ENCODE measurements at regions not wholly inside any gene's neighbourhood (a gene's known extent, or its start where the extent isn't known, plus 50 kb on each side); places are given as distances from the start of the nearest gene placed in this dataset.
A peak's percentile ranks its signal among the peaks of the same experiment; 100 is the strongest.

- no TSS peak for BruUV-seq (replicated peaks)
- SMC1A ChIA-PET (ENCODE audit: uncharacterized antibody, unreplicated experiment) = interaction anchor here (0.9 to 5.7 kb wide), 12 partner anchors 8 to 126 kb away, joined by 3 to 83 read pairs (median 4); no protein-coding TSS in a partner anchor
- DNase-seq (ENCODE audit: low read depth, low spot score) (no peak), FAIRE-seq (no peak), ATAC-seq (no peak)
- peak overlapping the region; percentile 8; the same call in 1 of the 2 replicates for H3K4me2 ChIP-seq (ENCODE audit: control insufficient read depth, insufficient read depth)
- TF ChIP-seq ZBTB4 (CRISPR knock-in tag; IDR thresholded peaks at IDR 0.05) (no peak), CREB1 (IDR thresholded peaks at IDR 0.05; ENCODE audit: low read depth) (no peak), FOXM1 (IDR thresholded peaks at IDR 0.05; ENCODE audit: low read depth, low read length) (no peak), POLR2A (IDR thresholded peaks at IDR 0.05; ENCODE audit: low read depth, low read length) (peak; percentile 25; the same call in 1 of the 2 replicates), ZZZ3 (IDR thresholded peaks at IDR 0.05; ENCODE audit: control insufficient read depth, insufficient read length, low read depth) (no peak), ASH2L (IDR thresholded peaks at IDR 0.05; ENCODE audit: borderline replicate concordance, low read depth) (no peak), SMAD1 (IDR thresholded peaks at IDR 0.05; ENCODE audit: low read depth, partially characterized antibody) (no peak)
- TF ChIP-seq, protein P1, sequence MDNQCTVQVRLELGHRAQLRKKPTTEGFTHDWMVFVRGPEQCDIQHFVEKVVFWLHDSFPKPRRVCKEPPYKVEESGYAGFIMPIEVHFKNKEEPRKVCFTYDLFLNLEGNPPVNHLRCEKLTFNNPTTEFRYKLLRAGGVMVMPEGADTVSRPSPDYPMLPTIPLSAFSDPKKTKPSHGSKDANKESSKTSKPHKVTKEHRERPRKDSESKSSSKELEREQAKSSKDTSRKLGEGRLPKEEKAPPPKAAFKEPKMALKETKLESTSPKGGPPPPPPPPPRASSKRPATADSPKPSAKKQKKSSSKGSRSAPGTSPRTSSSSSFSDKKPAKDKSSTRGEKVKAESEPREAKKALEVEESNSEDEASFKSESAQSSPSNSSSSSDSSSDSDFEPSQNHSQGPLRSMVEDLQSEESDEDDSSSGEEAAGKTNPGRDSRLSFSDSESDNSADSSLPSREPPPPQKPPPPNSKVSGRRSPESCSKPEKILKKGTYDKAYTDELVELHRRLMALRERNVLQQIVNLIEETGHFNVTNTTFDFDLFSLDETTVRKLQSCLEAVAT (IDR thresholded peaks at IDR 0.05) = peak; percentile 66; the same call in 1 of the 2 replicates
- no peak overlapping the region for H2AFZ ChIP-seq (ENCODE audit: control insufficient read depth, low read depth, low read length)
- intact Hi-C loops (cut with micrococcal nuclease; ENCODE audit: unreplicated experiment) = loop anchor here (5.0 kb wide), 1 partner anchor 138 kb away; the partner anchor contains the start of gene NEDD9
- POLR2A ChIA-PET = interaction anchor here (2.0 kb wide), 1 partner anchor 10 kb away, joined by 12 read pairs; no protein-coding TSS in a partner anchor
- H3K27ac ChIP-seq (ENCODE audit: control insufficient read depth, insufficient read depth) = peak overlapping the region; percentile 15; the same call in 1 of the 2 replicates
- RAD21 ChIA-PET (ENCODE audit: unreplicated experiment) = interaction anchor here (1.1 to 2.2 kb wide), 5 partner anchors 10 to 126 kb away, joined by 3 to 10 read pairs (median 6); no protein-coding TSS in a partner anchor
- peaks cover 6% of the 10 kb centered on the region for H3K9me3 ChIP-seq (replicated peaks; ENCODE audit: control insufficient read depth, insufficient read depth, low read length)
- H3K4me3 ChIP-seq = no peak overlapping the region
- peaks cover 66% of the 10 kb centered on the region for H3K4me1 ChIP-seq (ENCODE audit: control insufficient read depth, insufficient read depth, low read length)
- in situ Hi-C loops (cut with MboI) = no loop called here
- WGBS (ENCODE audit: insufficient coverage, insufficient replicate concordance, low lambda C conversion rate, missing lambda C conversion rate) = 96% methylated on average over 24 of the region's 24 CpGs
- peaks cover 2 to 7% of the 10 kb centered on the region in 2 experiments; a peak in 2 of 4 replicates for H3K36me3 ChIP-seq (ENCODE audit: control insufficient read depth in 2 of 2, insufficient read depth in 2 of 2, low read length in 1 of 2)
- peaks cover 70% of the 10 kb centered on the region for H3K79me2 ChIP-seq (ENCODE audit: control insufficient read depth, insufficient read depth, low read length)
- H3K9ac ChIP-seq (ENCODE audit: control insufficient read depth, insufficient read depth, low read length) = no peak overlapping the region
- CTCF ChIA-PET = interaction anchor here (0.8 to 1.3 kb wide), 2 partner anchors 11 to 13 kb away, joined by 3 to 5 read pairs; no protein-coding TSS in a partner anchor
- no peaks in the 10 kb centered on the region for H3K27me3 ChIP-seq (replicated peaks in 1 of 2; ENCODE audit: control insufficient read depth in 2 of 2, insufficient read depth in 2 of 2, low read length in 1 of 2)
- no peaks in the 10 kb centered on the region for H4K20me1 ChIP-seq (ENCODE audit: control insufficient read depth, insufficient read depth)
Measured at GRCh38 chr6:11370191-11371018, 137.9 kb upstream of the NEDD9 start.

Data from GM12878 (cell line).